K562 (cell line): ENCODE measurements at regions not wholly inside any gene's neighbourhood (a gene's known extent, or its start where the extent isn't known, plus 50 kb on each side); places are given as distances from the start of the nearest gene placed in this dataset.

Experiments
- ATAC-seq: fragments of 200-7000 bp; cut with Tn5 transposase; 3 replicates; pipeline ENCODE4 v1.9.1; 2020; ENCODE audit warnings: moderate library complexity
- BruUV-seq: library from RNA; stranded (reverse); fragments of 400-500 nt; replicated peaks from 2 replicates; lab custom pipeline; 2021; lab: Mats Ljungman, UMichigan
- CTCF ChIA-PET: fragments of 300-600 bp; formaldehyde crosslinking; extraction: SDS; loops from one replicate; lab custom pipeline; 2021; ENCODE audit warnings: low intra/inter-chr PET ratio; lab: Yijun Ruan, JAX
- POLR2A ChIA-PET: fragments of 300-600, 350-650 bp; sonication (Branson Sonifier 250); formaldehyde crosslinking; extraction: SDS; loops from one replicate; lab custom pipeline; 2021; ENCODE audit warnings: antibody characterized with exemption, inconsistent platforms; lab: Yijun Ruan, JAX
- DNase-seq, 4 experiments: peaks; one replicate each; pipeline versions ENCODE4 v3.0.0 to v3.0.0-alpha.2; 2011 to 2018; ENCODE audit warnings: low spot score in 3 of 4, mixed read lengths in 3 of 4; ENCODE audit errors: extremely low read depth in 1 of 4
- FAIRE-seq: peaks from 2 replicates; lab custom pipeline; 2011; peaks lifted over from hg19 to GRCh38; lab: Jason Lieb, UNC
- H2AFZ ChIP-seq: 2 replicates; pipeline ENCODE4 v1.6.0; 2011; ENCODE audit warnings: low read depth, low read length, control low read depth, inconsistent platforms
- H3K27ac ChIP-seq: fragments of 200-600 bp; 3 replicates; pipeline ENCODE4 v1.8.0; 2011; ENCODE audit warnings: low read depth, mild to moderate bottlenecking, control low read depth, inconsistent platforms, low read length, moderate library complexity, mixed read lengths; ENCODE audit errors: extremely low read depth
- H3K27me3 ChIP-seq, 2 experiments: fragments of 300-600 bp in 1 of 2; 2 replicates in 1 of 2; 3 replicates in 1 of 2; pipeline versions ENCODE4 v1.6.0 to v1.8.0; 2011; ENCODE audit warnings: inconsistent platforms in 2 of 2, low read length in 2 of 2, mild to moderate bottlenecking in 1 of 2, mixed read lengths in 1 of 2, moderate library complexity in 1 of 2; ENCODE audit not compliant: control insufficient read depth in 2 of 2, insufficient read depth in 2 of 2
- H3K36me3 ChIP-seq: fragments of 300-600 bp; 3 replicates; pipeline ENCODE4 v1.8.0; 2011; ENCODE audit warnings: mild to moderate bottlenecking, low read length, inconsistent platforms; ENCODE audit not compliant: control insufficient read depth, insufficient read depth
- H3K4me1 ChIP-seq, 2 experiments: fragments of 200-600 bp in 1 of 2; replicated peaks in 1 of 2; 2 replicates in 1 of 2; 3 replicates in 1 of 2; pipeline versions ENCODE4 v1.5.1 to v1.8.0; 2011; ENCODE audit warnings: inconsistent platforms in 2 of 2, low read length in 2 of 2, mild to moderate bottlenecking in 1 of 2, mixed read lengths in 1 of 2, moderate library complexity in 1 of 2; ENCODE audit not compliant: control insufficient read depth in 2 of 2, insufficient read depth in 2 of 2
- H3K4me2 ChIP-seq: 2 replicates; pipeline ENCODE4 v1.6.1; 2011; ENCODE audit warnings: low read length, control low read depth, inconsistent platforms, mixed read lengths; ENCODE audit not compliant: insufficient read depth
- H3K4me3 ChIP-seq: fragments of 200-600 bp; sonication (generic), shearing (Covaris generic); 2 replicates; pipeline ENCODE4 v1.5.1; 2016; ENCODE audit warnings: control low read depth, inconsistent platforms
- H3K79me2 ChIP-seq: fragments of 200-600 bp; 3 replicates; pipeline ENCODE4 v1.8.0; 2011; ENCODE audit warnings: low read length, inconsistent platforms; ENCODE audit not compliant: control insufficient read depth, insufficient read depth
- H3K9ac ChIP-seq, 2 experiments: 2 replicates each; pipeline versions ENCODE4 v1.6.0 to v1.6.1; 2011; ENCODE audit warnings: low read depth in 2 of 2, low read length in 2 of 2, control low read depth in 1 of 2, inconsistent platforms in 1 of 2, mild to moderate bottlenecking in 1 of 2, mixed read lengths in 1 of 2; ENCODE audit not compliant: insufficient read depth in 1 of 2
- H3K9me1 ChIP-seq: one replicate; pipeline ENCODE4 v1.6.0; 2011; ENCODE audit warnings: inconsistent platforms, mild to moderate bottlenecking, low read length, moderate library complexity; ENCODE audit not compliant: control insufficient read depth, insufficient read depth
- H3K9me3 ChIP-seq: replicated peaks from 2 replicates; pipeline ENCODE4 v1.5.1; 2011; ENCODE audit warnings: low read depth, low read length, inconsistent platforms; ENCODE audit not compliant: control insufficient read depth, insufficient read depth
- H4K20me1 ChIP-seq: replicated peaks from 2 replicates; pipeline ENCODE4 v1.6.1; 2011; ENCODE audit warnings: low read length, inconsistent platforms, mixed read lengths; ENCODE audit not compliant: control insufficient read depth, insufficient read depth
- BHLHE40 ChIP-seq: IDR thresholded peaks from 2 replicates; pipeline ENCODE4 v1.6.1; 2011; ENCODE audit warnings: low read length, improper control_type of control experiment
- CBX5 ChIP-seq: IDR thresholded peaks from 2 replicates; pipeline ENCODE4 v1.6.1; 2014; ENCODE audit warnings: low read depth, borderline replicate concordance
- CSDE1 ChIP-seq, 2 experiments: fragments of 450-650 bp; IDR thresholded peaks; 2 replicates each; pipeline ENCODE4 v1.6.1; 2016; ENCODE audit warnings: mild to moderate bottlenecking in 1 of 2
- NCOA2 ChIP-seq, 2 experiments: fragments of 450-650 bp; IDR thresholded peaks; 2 replicates each; pipeline ENCODE4 v1.6.1; 2018; ENCODE audit warnings: mild to moderate bottlenecking in 2 of 2, moderate library complexity in 1 of 2; ENCODE audit not compliant: partially characterized antibody in 2 of 2
- PRPF4 ChIP-seq: fragments of 200-400 bp; formaldehyde crosslinking; IDR thresholded peaks from one replicate; pipeline ENCODE4 v1.6.1; 2017; ENCODE audit warnings: low read length, low read depth, mild to moderate bottlenecking; ENCODE audit not compliant: insufficient read depth, poor library complexity, severe bottlenecking
- RNF219 ChIP-seq: fragments of 250-450 bp; sonication (Bioruptor Pico); IDR thresholded peaks from 2 replicates; pipeline ENCODE4 v1.5.0; 2022; ENCODE audit warnings: mild to moderate bottlenecking
- ZBTB17 ChIP-seq: fragments of 450-650 bp; formaldehyde crosslinking; IDR thresholded peaks from 2 replicates; pipeline ENCODE4 v1.4.0; 2020; ENCODE audit warnings: mild to moderate bottlenecking
- ZNF175 ChIP-seq: fragments of 200-800 bp; sonication (Bioruptor generic); IDR thresholded peaks from 2 replicates; pipeline ENCODE4 v1.6.1; 2016; ENCODE audit warnings: low read depth, mild to moderate bottlenecking, missing genetic modification characterization, missing compliant biosample characterization
- ZNF655 ChIP-seq: fragments of 250-450 bp; sonication (Bioruptor Pico); IDR thresholded peaks from 2 replicates; pipeline ENCODE4 v1.5.0; 2021
- WGBS: fragments of 100-300 bp; shearing (Covaris generic); methylation state at CpG from one replicate; pipeline ENCODE4 v1.1.6; 2016; ENCODE audit warnings: low coverage, mixed read lengths; ENCODE audit not compliant: insufficient coverage; ENCODE audit errors: missing lambda C conversion rate; 5-methylcytosine and 5-hydroxymethylcytosine counted together
- in situ Hi-C: fragments of 300-500 bp; cut with MboI; formaldehyde crosslinking; loops from 4 replicates; pipeline ENCODE4 v1.15.0; 2018; ENCODE audit warnings: inconsistent platforms, mixed read lengths
- intact Hi-C: fragments of 100-400 bp; cut with micrococcal nuclease; formaldehyde crosslinking; loops from 2 replicates; pipeline ENCODE4 v1.14.2; 2022
- TF ChIP-seq, protein P1 (sequence below): sonication (generic); formaldehyde crosslinking; IDR thresholded peaks from 2 replicates; pipeline ENCODE4 v1.4.0; 2020; ENCODE audit warnings: mild to moderate bottlenecking, missing genetic modification reagents
- TF ChIP-seq, protein P2 (sequence below): fragments of 450-650 bp; formaldehyde crosslinking; IDR thresholded peaks from 2 replicates; pipeline ENCODE4 v1.4.0; 2022; ENCODE audit warnings: missing genetic modification characterization

DNA sequence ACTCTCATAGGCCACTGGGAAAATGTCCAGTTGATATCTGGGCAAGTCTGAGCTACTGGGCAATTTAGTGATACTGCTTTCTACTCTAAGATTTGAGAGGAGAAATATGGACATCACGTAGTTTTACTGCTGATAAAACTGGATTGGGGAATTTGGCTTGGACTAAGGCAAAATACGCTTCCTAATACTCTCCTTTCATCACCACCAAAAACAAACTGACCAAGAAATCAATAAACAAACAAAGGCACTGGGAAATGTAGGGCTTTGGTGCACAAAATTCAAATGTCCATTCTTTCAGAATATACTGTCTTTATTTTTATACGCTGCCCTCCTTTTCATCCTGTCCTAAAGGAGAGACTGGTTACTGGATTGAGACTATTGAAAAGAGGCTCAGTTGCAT lies 145.1 kb upstream of the SP8 start:
- no TSS peak for BruUV-seq
- POLR2A ChIA-PET: no interaction called here
- 8% methylated on average over 3 of the region's 3 CpGs for WGBS

More for the DNA sequence above, 145.1 kb upstream of the SP8 start:
- CTCF ChIA-PET: no interaction called here
- FAIRE-seq (no peak), ATAC-seq (no peak), DNase-seq (no peak)
- Histone ChIP-seq H3K4me2 (no peak overlapping the region), H3K9me1 (no peaks in the 10 kb centered on the region), H2AFZ (no peak overlapping the region), H4K20me1 (no peaks in the 10 kb centered on the region), H3K9me3 (no peaks in the 10 kb centered on the region), H3K4me3 (no peak overlapping the region), H3K79me2 (no peaks in the 10 kb centered on the region), H3K27ac (no peak overlapping the region), H3K4me1 (no peaks in the 10 kb centered on the region), H3K9ac (no peak overlapping the region), H3K27me3 (no peaks in the 10 kb centered on the region), H3K36me3 (no peaks in the 10 kb centered on the region)
- in situ Hi-C loops: no loop called here
- TF ChIP-seq CSDE1 (IDR thresholded peaks at IDR 0.05) (no peak), RNF219 (CRISPR knock-in tag) (no peak), ZNF655 (CRISPR knock-in tag) (no peak), NCOA2 (IDR thresholded peaks at IDR 0.05; ENCODE audit: partially characterized antibody in 2 of 2) (no peak), ZBTB17 (CRISPR knock-in tag) (no peak), PRPF4 (no peak), BHLHE40 (no peak), CBX5 (no peak), ZNF175 (CRISPR knock-in tag) (no peak)
- TF ChIP-seq, protein P1, sequence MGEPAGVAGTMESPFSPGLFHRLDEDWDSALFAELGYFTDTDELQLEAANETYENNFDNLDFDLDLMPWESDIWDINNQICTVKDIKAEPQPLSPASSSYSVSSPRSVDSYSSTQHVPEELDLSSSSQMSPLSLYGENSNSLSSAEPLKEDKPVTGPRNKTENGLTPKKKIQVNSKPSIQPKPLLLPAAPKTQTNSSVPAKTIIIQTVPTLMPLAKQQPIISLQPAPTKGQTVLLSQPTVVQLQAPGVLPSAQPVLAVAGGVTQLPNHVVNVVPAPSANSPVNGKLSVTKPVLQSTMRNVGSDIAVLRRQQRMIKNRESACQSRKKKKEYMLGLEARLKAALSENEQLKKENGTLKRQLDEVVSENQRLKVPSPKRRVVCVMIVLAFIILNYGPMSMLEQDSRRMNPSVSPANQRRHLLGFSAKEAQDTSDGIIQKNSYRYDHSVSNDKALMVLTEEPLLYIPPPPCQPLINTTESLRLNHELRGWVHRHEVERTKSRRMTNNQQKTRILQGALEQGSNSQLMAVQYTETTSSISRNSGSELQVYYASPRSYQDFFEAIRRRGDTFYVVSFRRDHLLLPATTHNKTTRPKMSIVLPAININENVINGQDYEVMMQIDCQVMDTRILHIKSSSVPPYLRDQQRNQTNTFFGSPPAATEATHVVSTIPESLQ (CRISPR knock-in tag): no peak
- TF ChIP-seq, protein P2, sequence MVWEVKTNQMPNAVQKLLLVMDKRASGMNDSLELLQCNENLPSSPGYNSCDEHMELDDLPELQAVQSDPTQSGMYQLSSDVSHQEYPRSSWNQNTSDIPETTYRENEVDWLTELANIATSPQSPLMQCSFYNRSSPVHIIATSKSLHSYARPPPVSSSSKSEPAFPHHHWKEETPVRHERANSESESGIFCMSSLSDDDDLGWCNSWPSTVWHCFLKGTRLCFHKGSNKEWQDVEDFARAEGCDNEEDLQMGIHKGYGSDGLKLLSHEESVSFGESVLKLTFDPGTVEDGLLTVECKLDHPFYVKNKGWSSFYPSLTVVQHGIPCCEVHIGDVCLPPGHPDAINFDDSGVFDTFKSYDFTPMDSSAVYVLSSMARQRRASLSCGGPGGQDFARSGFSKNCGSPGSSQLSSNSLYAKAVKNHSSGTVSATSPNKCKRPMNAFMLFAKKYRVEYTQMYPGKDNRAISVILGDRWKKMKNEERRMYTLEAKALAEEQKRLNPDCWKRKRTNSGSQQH (CRISPR knock-in tag): no peak
- intact Hi-C loops: no loop called here
